GM19395 (cell line): ENCODE measurements at regions not wholly inside any gene's neighbourhood (a gene's known extent, or its start where the extent isn't known, plus 50 kb on each side); places are given as distances from the start of the nearest gene placed in this dataset.
"Not testable (repeated sequence)": the region's sequence is repeated elsewhere in the genome, so short reads cannot be mapped to it uniquely, and the experiment has no call there.

Experiments
- ATAC-seq: cut with Tn5 transposase; IDR thresholded peaks from one replicate; pipeline ENCODE4 v1.9.1; 2021; ENCODE audit warnings: mild to moderate bottlenecking, moderate library complexity; ENCODE audit not compliant: unreplicated experiment

GRCh38 chr2:21328177-21328576 is 204.4 kb downstream of the TDRD15 start:
- no peak for ATAC-seq

GRCh38 chr2:21330786-21331391 is 207.1 kb downstream of the TDRD15 start:
- no peak for ATAC-seq

- no peak for ATAC-seq
These were observed 208.0 kb downstream of the TDRD15 start for GRCh38 chr2:21331625-21332370.

- ATAC-seq = no peak
These were observed 209.3 kb downstream of the TDRD15 start for GRCh38 chr2:21332993-21333625.

- no peak for ATAC-seq
These were observed 209.9 kb downstream of the TDRD15 start for GRCh38 chr2:21333684-21334083.

GRCh38 chr2:21346984-21347383 is 223.2 kb downstream of the TDRD15 start:
- ATAC-seq = no peak

- ATAC-seq = no peak
These were observed 230.3 kb downstream of the TDRD15 start for GRCh38 chr2:21353879-21354679.

- no peak for ATAC-seq
These were observed 232.5 kb downstream of the TDRD15 start for GRCh38 chr2:21356086-21356856.

GRCh38 chr2:21356857-21357255 is 233.1 kb downstream of the TDRD15 start:
- no peak for ATAC-seq

- ATAC-seq = no peak
These were observed 235.2 kb downstream of the TDRD15 start for GRCh38 chr2:21358976-21359375.

GRCh38 chr2:21361384-21361783 is 237.6 kb downstream of the TDRD15 start:
- no peak for ATAC-seq

- ATAC-seq = no peak
These were observed 238.3 kb downstream of the TDRD15 start for GRCh38 chr2:21361957-21362486.

GRCh38 chr2:21363364-21363763 is 239.6 kb downstream of the TDRD15 start:
- ATAC-seq = no peak

GRCh38 chr2:21367421-21367820 is 243.7 kb downstream of the TDRD15 start:
- ATAC-seq = no peak

GRCh38 chr2:21369787-21370186 is 246.0 kb downstream of the TDRD15 start:
- ATAC-seq = no peak

GRCh38 chr2:21371499-21372003 is 247.8 kb downstream of the TDRD15 start:
- no peak for ATAC-seq

GRCh38 chr2:21372654-21373053 is 248.9 kb downstream of the TDRD15 start:
- ATAC-seq = no peak

GRCh38 chr2:21376864-21377263 is 253.1 kb downstream of the TDRD15 start:
- no peak for ATAC-seq

GRCh38 chr2:21379140-21379539 is 255.4 kb downstream of the TDRD15 start:
- ATAC-seq = no peak

GRCh38 chr2:21379668-21380067 is 255.9 kb downstream of the TDRD15 start:
- ATAC-seq = not testable (repeated sequence)
